PC-3 (cell line): ENCODE measurements at regions not wholly inside any gene's neighbourhood (a gene's known extent, or its start where the extent isn't known, plus 50 kb on each side); places are given as distances from the start of the nearest gene placed in this dataset.

ENCODE experiments used
- ATAC-seq: fragments of 200-7000 bp; cut with Tn5 transposase; 2 replicates; pipeline ENCODE4 v1.9.1; 2020; ENCODE audit warnings: mild to moderate bottlenecking, moderate library complexity
- BruUV-seq: library from RNA; stranded (reverse); fragments of 400-500 nt; replicated peaks from 2 replicates; lab custom pipeline; 2021; lab: Mats Ljungman, UMichigan
- CTCF ChIA-PET: fragments of 300-600 bp; sonication (Branson Sonifier 250); formaldehyde crosslinking; loops from one replicate; lab custom pipeline; 2022; ENCODE audit warnings: antibody characterized with exemption; lab: Charles Lee
- POLR2A ChIA-PET: fragments of 300-600 bp; sonication (Branson Sonifier 250); formaldehyde crosslinking; loops from one replicate; lab custom pipeline; 2022; ENCODE audit warnings: antibody characterized with exemption; ENCODE audit not compliant: unreplicated experiment; lab: Charles Lee
- DNase-seq: peaks from one replicate; pipeline ENCODE4 v3.0.0-alpha.2; 2015
- H2AFZ ChIP-seq: fragments of 300-600 bp; sonication (generic); 2 replicates; pipeline ENCODE4 v1.6.0; 2016; ENCODE audit warnings: antibody characterized with exemption, low read length
- H3F3A ChIP-seq: fragments of 300-600 bp; sonication (generic); one replicate; pipeline ENCODE4 v1.6.0; 2017; ENCODE audit warnings: antibody characterized with exemption, low read length, control low read depth, mild to moderate bottlenecking; ENCODE audit not compliant: unreplicated experiment
- H3K27ac ChIP-seq: fragments of 300-600 bp; sonication (generic); 2 replicates; pipeline ENCODE4 v1.5.1; 2016; ENCODE audit warnings: mild to moderate bottlenecking, low read length
- H3K27me3 ChIP-seq: fragments of 300-600 bp; sonication (generic); 2 replicates; pipeline ENCODE4 v1.6.1; 2016; ENCODE audit warnings: low read length, mixed read lengths
- H3K36me3 ChIP-seq: fragments of 300-600 bp; sonication (generic); 2 replicates; pipeline ENCODE4 v1.6.1; 2016; ENCODE audit warnings: low read depth, mixed run types, low read length, mixed read lengths
- H3K4me1 ChIP-seq: fragments of 300-600 bp; sonication (generic); 2 replicates; pipeline ENCODE4 v1.5.1; 2016; ENCODE audit warnings: low read length; ENCODE audit not compliant: insufficient read depth
- H3K4me2 ChIP-seq: fragments of 300-600 bp; sonication (generic); 2 replicates; pipeline ENCODE4 v1.6.0; 2016; ENCODE audit warnings: low read length
- H3K4me3 ChIP-seq: fragments of 300-600 bp; sonication (generic); 2 replicates; pipeline ENCODE4 v1.5.1; 2016; ENCODE audit warnings: mild to moderate bottlenecking, low read length, mixed read lengths
- H3K79me2 ChIP-seq: fragments of 300-600 bp; sonication (generic); 2 replicates; pipeline ENCODE4 v1.6.1; 2017; ENCODE audit warnings: low read length, mixed read lengths
- H3K9ac ChIP-seq: fragments of 300-600 bp; sonication (generic); 2 replicates; pipeline ENCODE4 v1.6.0; 2016; ENCODE audit warnings: mild to moderate bottlenecking, low read length
- H3K9me2 ChIP-seq: fragments of 300-600 bp; sonication (generic); replicated peaks from 2 replicates; pipeline ENCODE4 v1.6.1; 2016; ENCODE audit warnings: mixed run types, low read length, mixed read lengths
- H3K9me3 ChIP-seq: fragments of 300-600 bp; sonication (generic); 2 replicates; pipeline ENCODE4 v1.6.1; 2016; ENCODE audit warnings: low read length, mixed read lengths
- H4K20me1 ChIP-seq: fragments of 300-600 bp; sonication (generic); 2 replicates; pipeline ENCODE4 v1.6.1; 2016; ENCODE audit warnings: low read length, mixed read lengths
- EZH2 ChIP-seq: fragments of 300-600 bp; sonication (generic); IDR thresholded peaks from one replicate; pipeline ENCODE4 v1.6.1; 2017; ENCODE audit warnings: antibody characterized with exemption, mild to moderate bottlenecking, low read length; ENCODE audit not compliant: unreplicated experiment
- EZH2phosphoT487 ChIP-seq: fragments of 300-600 bp; sonication (generic); IDR thresholded peaks from 2 replicates; pipeline ENCODE4 v1.6.1; 2018; ENCODE audit warnings: mild to moderate bottlenecking, antibody characterized with exemption, low read length, borderline replicate concordance
- intact Hi-C: fragments of 100-400 bp; cut with micrococcal nuclease; formaldehyde crosslinking; loops from 2 replicates; pipeline ENCODE4 v1.9.0; 2023
- TF ChIP-seq, protein P1 (sequence below): fragments of 300-600 bp; sonication (generic); conservative IDR thresholded peaks from 2 replicates; pipeline ENCODE4 v1.5.1; 2017; ENCODE audit warnings: antibody characterized with exemption, low read depth, mild to moderate bottlenecking, low read length

- BruUV-seq: no TSS peak
- H3F3A ChIP-seq: no peaks in the 10 kb centered on the region
- no peaks in the 10 kb centered on the region for H3K79me2 ChIP-seq
- H3K4me2 ChIP-seq: no peak overlapping the region
- DNase-seq (no peak), ATAC-seq (no peak)
- TF ChIP-seq EZH2phosphoT487 (no peak), EZH2 (no peak)
- TF ChIP-seq, protein P1, sequence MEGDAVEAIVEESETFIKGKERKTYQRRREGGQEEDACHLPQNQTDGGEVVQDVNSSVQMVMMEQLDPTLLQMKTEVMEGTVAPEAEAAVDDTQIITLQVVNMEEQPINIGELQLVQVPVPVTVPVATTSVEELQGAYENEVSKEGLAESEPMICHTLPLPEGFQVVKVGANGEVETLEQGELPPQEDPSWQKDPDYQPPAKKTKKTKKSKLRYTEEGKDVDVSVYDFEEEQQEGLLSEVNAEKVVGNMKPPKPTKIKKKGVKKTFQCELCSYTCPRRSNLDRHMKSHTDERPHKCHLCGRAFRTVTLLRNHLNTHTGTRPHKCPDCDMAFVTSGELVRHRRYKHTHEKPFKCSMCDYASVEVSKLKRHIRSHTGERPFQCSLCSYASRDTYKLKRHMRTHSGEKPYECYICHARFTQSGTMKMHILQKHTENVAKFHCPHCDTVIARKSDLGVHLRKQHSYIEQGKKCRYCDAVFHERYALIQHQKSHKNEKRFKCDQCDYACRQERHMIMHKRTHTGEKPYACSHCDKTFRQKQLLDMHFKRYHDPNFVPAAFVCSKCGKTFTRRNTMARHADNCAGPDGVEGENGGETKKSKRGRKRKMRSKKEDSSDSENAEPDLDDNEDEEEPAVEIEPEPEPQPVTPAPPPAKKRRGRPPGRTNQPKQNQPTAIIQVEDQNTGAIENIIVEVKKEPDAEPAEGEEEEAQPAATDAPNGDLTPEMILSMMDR: no peak
- no peak overlapping the region for H3K9ac ChIP-seq
- H3K27ac ChIP-seq: no peak overlapping the region
- H2AFZ ChIP-seq: no peak overlapping the region
- ChIA-PET POLR2A (no interaction called here), CTCF (no interaction called here)
- no peaks in the 10 kb centered on the region for H3K9me2 ChIP-seq
- H3K9me3 ChIP-seq: no peaks in the 10 kb centered on the region
- intact Hi-C loops: loop anchor here (5.0 kb wide), 3 partner anchors 116 to 196 kb away; no protein-coding TSS in a partner anchor
- H3K36me3 ChIP-seq: no peaks in the 10 kb centered on the region
- H3K4me1 ChIP-seq: no peaks in the 10 kb centered on the region
- no peaks in the 10 kb centered on the region for H4K20me1 ChIP-seq
- no peak overlapping the region for H3K4me3 ChIP-seq
- no peaks in the 10 kb centered on the region for H3K27me3 ChIP-seq
Observed at GRCh38 chr1:194298007-194298598, 1111.7 kb upstream of the B3GALT2 start.

DNA sequence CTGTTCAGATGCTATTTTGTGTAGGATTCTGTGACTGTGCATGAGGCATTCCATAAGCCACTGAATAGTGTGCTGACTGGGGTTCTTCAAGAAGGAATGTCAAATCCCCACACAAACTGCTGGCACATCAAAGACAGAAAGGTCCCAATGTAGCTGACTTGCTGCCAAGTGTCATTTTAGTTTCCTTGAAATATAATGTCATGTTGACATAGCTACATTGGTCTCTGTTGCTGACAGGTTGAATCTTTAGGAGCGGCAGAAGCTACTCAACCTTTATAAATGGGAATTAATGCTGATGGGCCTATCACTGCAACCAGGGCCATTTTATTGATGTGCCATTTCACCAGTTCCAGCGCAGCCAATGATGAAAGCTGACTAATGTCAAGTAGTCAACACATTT, 1110.7 kb upstream of the B3GALT2 start:
- no peaks in the 10 kb centered on the region for H3K4me1 ChIP-seq
- BruUV-seq: no TSS peak
- no peak overlapping the region for H2AFZ ChIP-seq
- TF ChIP-seq, protein P1: no peak
- no peak for TF ChIP-seq EZH2
- no peak for TF ChIP-seq EZH2phosphoT487
- DNase-seq (no peak), ATAC-seq (no peak)
- ChIA-PET POLR2A (no interaction called here), CTCF (no interaction called here)
- H3K4me3 ChIP-seq: no peak overlapping the region
- no peaks in the 10 kb centered on the region for H3K27me3 ChIP-seq
- no peaks in the 10 kb centered on the region for H3F3A ChIP-seq
- H3K9me3 ChIP-seq: no peaks in the 10 kb centered on the region
- no peaks in the 10 kb centered on the region for H3K9me2 ChIP-seq
- no peaks in the 10 kb centered on the region for H3K36me3 ChIP-seq
- no peak overlapping the region for H3K4me2 ChIP-seq
- intact Hi-C loops: loop anchor here (5.0 kb wide), 3 partner anchors 115 to 195 kb away; no protein-coding TSS in a partner anchor
- H3K79me2 ChIP-seq: no peaks in the 10 kb centered on the region
- H3K27ac ChIP-seq: no peak overlapping the region
- H3K9ac ChIP-seq: no peak overlapping the region
- no peaks in the 10 kb centered on the region for H4K20me1 ChIP-seq

GRCh38 chr1:194296201-194296600, 1109.8 kb upstream of the B3GALT2 start:
- ATAC-seq: peak; percentile 26
- Histone ChIP-seq H3K27ac (no peak overlapping the region), H3K9me2 (no peaks in the 10 kb centered on the region), H3K9me3 (no peaks in the 10 kb centered on the region), H3K4me2 (no peak overlapping the region), H3K36me3 (no peaks in the 10 kb centered on the region), H3F3A (no peaks in the 10 kb centered on the region), H3K9ac (no peak overlapping the region), H2AFZ (no peak overlapping the region), H4K20me1 (no peaks in the 10 kb centered on the region), H3K27me3 (no peaks in the 10 kb centered on the region), H3K79me2 (no peaks in the 10 kb centered on the region), H3K4me1 (no peaks in the 10 kb centered on the region), H3K4me3 (no peak overlapping the region)
- DNase-seq: no peak
- CTCF ChIA-PET: no interaction called here
- POLR2A ChIA-PET: no interaction called here
- TF ChIP-seq, protein P1: no peak
- no TSS peak for BruUV-seq
- intact Hi-C loops: loop anchor here (5.0 kb wide), 3 partner anchors 114 to 194 kb away; no protein-coding TSS in a partner anchor
